Prostate gland (tissue), 2 donors: ENCODE measurements at regions not wholly inside any gene's neighbourhood (a gene's known extent, or its start where the extent isn't known, plus 50 kb on each side); places are given as distances from the start of the nearest gene placed in this dataset.

Experiments
- DNase-seq: peaks from one replicate; pipeline ENCODE4 v3.0.0-alpha.2; 2019; ENCODE audit warnings: low spot score
- H3K27ac ChIP-seq, 2 donors: fragments of 200-600 bp; sonication (generic); 2 replicates each; pipeline ENCODE4 v1.5.1; 2017 to 2019
- H3K27me3 ChIP-seq: fragments of 200-600 bp; sonication (generic); replicated peaks from 2 replicates; pipeline ENCODE4 v1.5.1; 2019; ENCODE audit not compliant: insufficient read depth
- H3K36me3 ChIP-seq, 2 donors: fragments of 200-600 bp; sonication (generic); 1 replicate in 1 of 2; 2 replicates in 1 of 2; pipeline versions ENCODE4 v1.5.1 to v1.8.1; 2017 to 2019
- H3K4me1 ChIP-seq: fragments of 200-600 bp; sonication (generic); replicated peaks from 2 replicates; pipeline ENCODE4 v1.5.1; 2019
- H3K4me3 ChIP-seq, 2 donors: fragments of 200-600 bp; sonication (generic); 2 replicates each; pipeline ENCODE4 v1.5.1; 2017 to 2019
- H3K9me3 ChIP-seq: fragments of 200-600 bp; sonication (generic); 2 replicates; pipeline ENCODE4 v1.5.1; 2017
- CTCF ChIP-seq, 4 experiments: fragments of 200-600 bp in 2 of 4; fragments of 450-650 bp in 2 of 4; sonication (generic) in 2 of 4; IDR thresholded peaks; 1 replicate in 3 of 4; 2 replicates in 1 of 4; pipeline ENCODE4 v1.5.1; 2016 to 2019; ENCODE audit warnings: antibody characterized with exemption in 4 of 4, mild to moderate bottlenecking in 2 of 4, moderate library complexity in 2 of 4
- POLR2A ChIP-seq: fragments of 450-650 bp; IDR thresholded peaks from one replicate; pipeline ENCODE4 v1.6.1; 2016; ENCODE audit warnings: antibody characterized with exemption, mild to moderate bottlenecking
- POLR2AphosphoS5 ChIP-seq: sonication (generic); formaldehyde crosslinking; IDR thresholded peaks from one replicate; pipeline ENCODE4 v1.6.1; 2017; ENCODE audit warnings: antibody characterized with exemption
- WGBS: methylation state at CpG from one replicate; pipeline ENCODE4 v1.1.5; 2018; 5-methylcytosine and 5-hydroxymethylcytosine counted together
- intact Hi-C: fragments of 100-400 bp; cut with DNase I; formaldehyde crosslinking; loops from one replicate; pipeline ENCODE4 v1.14.2; 2022

GRCh38 chr9:7259544-7260241 lies 501.9 kb downstream of the KDM4C start:
- intact Hi-C loops, result no loop called here
- no peak for DNase-seq

GRCh38 chr9:7258688-7259396 lies 501.1 kb downstream of the KDM4C start:
- Histone ChIP-seq H3K36me3 (no peaks in the 10 kb centered on the region), H3K27me3 (no peaks in the 10 kb centered on the region), H3K9me3 (no peaks in the 10 kb centered on the region), H3K27ac (no peak overlapping the region), H3K4me1 (no peaks in the 10 kb centered on the region), H3K4me3 (no peak overlapping the region)
- TF ChIP-seq CTCF (IDR thresholded peaks at IDR 0.05) (no peak), POLR2AphosphoS5 (no peak), POLR2A (no peak)
- no peak for DNase-seq
- 62% methylated on average over 3 of the region's 3 CpGs for WGBS
- intact Hi-C loops, result no loop called here

More at GRCh38 chr9:7259544-7260241, 501.9 kb downstream of the KDM4C start:
- H3K36me3 ChIP-seq, result no peaks in the 10 kb centered on the region
- 76% methylated on average over 6 of the region's 6 CpGs for WGBS
- no peaks in the 10 kb centered on the region for H3K4me1 ChIP-seq
- no peak overlapping the region for H3K4me3 ChIP-seq
- TF ChIP-seq POLR2AphosphoS5, result no peak
- no peak for TF ChIP-seq POLR2A
- TF ChIP-seq CTCF (IDR thresholded peaks at IDR 0.05), result no peak
- H3K9me3 ChIP-seq, result no peaks in the 10 kb centered on the region
- H3K27ac ChIP-seq, result no peak overlapping the region
- H3K27me3 ChIP-seq, result no peaks in the 10 kb centered on the region

GRCh38 chr9:7246917-7247522 lies 489.2 kb downstream of the KDM4C start:
- H3K4me1 ChIP-seq, result no peaks in the 10 kb centered on the region
- TF ChIP-seq POLR2A, result no peak
- TF ChIP-seq CTCF (IDR thresholded peaks at IDR 0.05), result no peak
- no peak for TF ChIP-seq POLR2AphosphoS5
- H3K36me3 ChIP-seq, result no peaks in the 10 kb centered on the region
- no peaks in the 10 kb centered on the region for H3K27me3 ChIP-seq
- DNase-seq, result no peak
- WGBS, result 81% methylated on average over 3 of the region's 3 CpGs
- no peak overlapping the region for H3K4me3 ChIP-seq
- intact Hi-C loops, result no loop called here
- H3K9me3 ChIP-seq, result no peaks in the 10 kb centered on the region
- H3K27ac ChIP-seq, result no peak overlapping the region

GRCh38 chr9:7245976-7246580 lies 488.3 kb downstream of the KDM4C start:
- no peak for DNase-seq
- no peaks in the 10 kb centered on the region for H3K27me3 ChIP-seq
- WGBS, result 68% methylated on average over 8 of the region's 8 CpGs
- H3K4me1 ChIP-seq, result no peaks in the 10 kb centered on the region
- no peak overlapping the region for H3K27ac ChIP-seq
- no peak overlapping the region for H3K4me3 ChIP-seq
- no peaks in the 10 kb centered on the region for H3K36me3 ChIP-seq
- intact Hi-C loops, result no loop called here
- no peaks in the 10 kb centered on the region for H3K9me3 ChIP-seq
- TF ChIP-seq POLR2A (no peak), CTCF (IDR thresholded peaks at IDR 0.05) (no peak), POLR2AphosphoS5 (no peak)
